ENCODE measurements at regions not wholly inside any gene's neighbourhood (a gene's known extent, or its start where the extent isn't known, plus 50 kb on each side); places are given as distances from the start of the nearest gene placed in this dataset.

GRCh38 chr3:150259526-150260397 is 148.3 kb upstream of the TSC22D2 start:
- TF ChIP-seq, protein P1, sequence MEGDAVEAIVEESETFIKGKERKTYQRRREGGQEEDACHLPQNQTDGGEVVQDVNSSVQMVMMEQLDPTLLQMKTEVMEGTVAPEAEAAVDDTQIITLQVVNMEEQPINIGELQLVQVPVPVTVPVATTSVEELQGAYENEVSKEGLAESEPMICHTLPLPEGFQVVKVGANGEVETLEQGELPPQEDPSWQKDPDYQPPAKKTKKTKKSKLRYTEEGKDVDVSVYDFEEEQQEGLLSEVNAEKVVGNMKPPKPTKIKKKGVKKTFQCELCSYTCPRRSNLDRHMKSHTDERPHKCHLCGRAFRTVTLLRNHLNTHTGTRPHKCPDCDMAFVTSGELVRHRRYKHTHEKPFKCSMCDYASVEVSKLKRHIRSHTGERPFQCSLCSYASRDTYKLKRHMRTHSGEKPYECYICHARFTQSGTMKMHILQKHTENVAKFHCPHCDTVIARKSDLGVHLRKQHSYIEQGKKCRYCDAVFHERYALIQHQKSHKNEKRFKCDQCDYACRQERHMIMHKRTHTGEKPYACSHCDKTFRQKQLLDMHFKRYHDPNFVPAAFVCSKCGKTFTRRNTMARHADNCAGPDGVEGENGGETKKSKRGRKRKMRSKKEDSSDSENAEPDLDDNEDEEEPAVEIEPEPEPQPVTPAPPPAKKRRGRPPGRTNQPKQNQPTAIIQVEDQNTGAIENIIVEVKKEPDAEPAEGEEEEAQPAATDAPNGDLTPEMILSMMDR (IDR thresholded peaks at IDR 0.05) = no peak
- no peak for TF ChIP-seq POLR2A (IDR thresholded peaks at IDR 0.05)
